ENCODE measurements at regions not wholly inside any gene's neighbourhood (a gene's known extent, or its start where the extent isn't known, plus 50 kb on each side); places are given as distances from the start of the nearest gene placed in this dataset.

- TF ChIP-seq POLR2A (IDR thresholded peaks at IDR 0.05) (no peak), CTCF (IDR thresholded peaks at IDR 0.05) (no peak)
Observed at GRCh38 chr12:107223821-107224220, 130.5 kb upstream of the CRY1 start.

Data from Peyer's patch (tissue), 4 donors.